IMR-90 (cell line): ENCODE measurements at regions not wholly inside any gene's neighbourhood (a gene's known extent, or its start where the extent isn't known, plus 50 kb on each side); places are given as distances from the start of the nearest gene placed in this dataset.

Experiments used
- ATAC-seq: fragments of 200-7000 bp; cut with Tn5 transposase; 2 replicates; pipeline ENCODE4 v1.9.1; 2020; ENCODE audit warnings: low read depth, mild to moderate bottlenecking, moderate library complexity
- BruUV-seq: library from RNA; stranded (reverse); fragments of 400-500 nt; replicated peaks from 2 replicates; lab custom pipeline; 2021; lab: Mats Ljungman, UMichigan
- CTCF ChIA-PET: fragments of 300-600 bp; formaldehyde crosslinking; extraction: SDS; loops from one replicate; lab custom pipeline; 2021; ENCODE audit warnings: antibody characterized with exemption; lab: Yijun Ruan, JAX
- POLR2A ChIA-PET: fragments of 300-600 bp; sonication (Branson Sonifier 250); formaldehyde crosslinking; loops from one replicate; lab custom pipeline; 2022; ENCODE audit warnings: antibody characterized with exemption; ENCODE audit not compliant: unreplicated experiment; lab: Charles Lee
- DNase-seq: peaks from one replicate; pipeline ENCODE4 v3.0.0; 2013
- H2AFZ ChIP-seq: replicated peaks from 2 replicates; pipeline ENCODE3; 2013; ENCODE audit warnings: low read length, mild to moderate bottlenecking; ENCODE audit not compliant: poor library complexity
- H2AK5ac ChIP-seq: 2 replicates; pipeline ENCODE4 v1.6.1; 2013; ENCODE audit warnings: low read depth, low read length, inconsistent platforms
- H2AK9ac ChIP-seq: replicated peaks from 2 replicates; pipeline ENCODE3; 2013; ENCODE audit warnings: mild to moderate bottlenecking, low read depth, low read length, moderate library complexity; ENCODE audit not compliant: poor library complexity
- H2BK120ac ChIP-seq: 2 replicates; pipeline ENCODE4 v1.6.1; 2013; ENCODE audit warnings: low read depth, low read length, inconsistent platforms
- H2BK15ac ChIP-seq: 3 replicates; pipeline ENCODE4 v1.6.1; 2013; ENCODE audit warnings: low read depth, low read length, inconsistent platforms
- H2BK20ac ChIP-seq: 2 replicates; pipeline ENCODE4 v1.6.1; 2013; ENCODE audit warnings: low read depth, mild to moderate bottlenecking, inconsistent platforms, low read length, moderate library complexity
- H2BK5ac ChIP-seq: 2 replicates; pipeline ENCODE4 v1.6.1; 2013; ENCODE audit warnings: mild to moderate bottlenecking, low read depth, low read length, inconsistent platforms; ENCODE audit not compliant: poor library complexity, severe bottlenecking
- H3K14ac ChIP-seq: replicated peaks from 2 replicates; pipeline ENCODE4 v1.6.1; 2013; ENCODE audit warnings: low read depth, low read length, inconsistent platforms
- H3K18ac ChIP-seq: 2 replicates; pipeline ENCODE4 v1.6.1; 2013; ENCODE audit warnings: low read depth, low read length, control low read depth
- H3K23ac ChIP-seq: 2 replicates; pipeline ENCODE4 v1.6.1; 2013; ENCODE audit warnings: low read depth, low read length, inconsistent platforms
- H3K27ac ChIP-seq: 2 replicates; pipeline ENCODE4 v1.5.1; 2013; ENCODE audit warnings: mild to moderate bottlenecking, control low read depth, low read length; ENCODE audit not compliant: insufficient read depth
- H3K27me3 ChIP-seq: 2 replicates; pipeline ENCODE4 v1.6.1; 2013; ENCODE audit warnings: low read length; ENCODE audit not compliant: control insufficient read depth, insufficient read depth
- H3K36me3 ChIP-seq: 2 replicates; pipeline ENCODE4 v1.6.1; 2013; ENCODE audit warnings: low read length, mixed read lengths; ENCODE audit not compliant: control insufficient read depth, insufficient read depth
- H3K4ac ChIP-seq: 2 replicates; pipeline ENCODE4 v1.6.1; 2013; ENCODE audit warnings: low read depth, low read length, inconsistent platforms
- H3K4me1 ChIP-seq: 2 replicates; pipeline ENCODE4 v1.6.1; 2013; ENCODE audit warnings: low read length, mixed read lengths; ENCODE audit not compliant: control insufficient read depth, insufficient read depth
- H3K4me2 ChIP-seq: 2 replicates; pipeline ENCODE4 v1.6.1; 2013; ENCODE audit warnings: low read depth, mild to moderate bottlenecking, control low read depth, low read length, moderate library complexity
- H3K4me3 ChIP-seq: 2 replicates; pipeline ENCODE4 v1.5.1; 2013; ENCODE audit warnings: low read depth, mild to moderate bottlenecking, control low read depth, low read length, moderate library complexity; ENCODE audit not compliant: insufficient read depth
- H3K56ac ChIP-seq: 2 replicates; pipeline ENCODE4 v1.6.1; 2013; ENCODE audit warnings: low read length, inconsistent platforms; ENCODE audit not compliant: insufficient read depth; ENCODE audit errors: extremely low read depth
- H3K79me1 ChIP-seq, 2 experiments: 2 replicates each; pipeline ENCODE4 v1.6.1; 2013; ENCODE audit warnings: low read length in 2 of 2, inconsistent platforms in 1 of 2, low read depth in 1 of 2
- H3K9ac ChIP-seq: 2 replicates; pipeline ENCODE4 v1.6.1; 2013; ENCODE audit warnings: low read depth, low read length, control low read depth
- H3K9me1 ChIP-seq: 2 replicates; pipeline ENCODE4 v1.6.1; 2013; ENCODE audit warnings: low read length, inconsistent platforms; ENCODE audit not compliant: insufficient read depth
- H3K9me3 ChIP-seq: 2 replicates; pipeline ENCODE4 v1.6.1; 2013; ENCODE audit warnings: low read length; ENCODE audit not compliant: control insufficient read depth, insufficient read depth
- H4K20me1 ChIP-seq: 2 replicates; pipeline ENCODE4 v1.6.1; 2013; ENCODE audit warnings: low read length, inconsistent platforms; ENCODE audit not compliant: insufficient read depth
- H4K5ac ChIP-seq: 2 replicates; pipeline ENCODE4 v1.6.1; 2013; ENCODE audit warnings: mild to moderate bottlenecking, low read depth, low read length, control low read depth
- H4K8ac ChIP-seq, 2 experiments: 2 replicates each; pipeline ENCODE4 v1.6.1; 2013; ENCODE audit warnings: low read depth in 2 of 2, low read length in 2 of 2, control low read depth in 1 of 2, inconsistent platforms in 1 of 2
- H4K91ac ChIP-seq: 2 replicates; pipeline ENCODE4 v1.6.1; 2013; ENCODE audit warnings: low read depth, low read length, inconsistent platforms; ENCODE audit not compliant: insufficient read depth
- BHLHE40 ChIP-seq: fragments of 150-350 bp; IDR thresholded peaks from 2 replicates; pipeline ENCODE4 v1.6.1; 2016; ENCODE audit warnings: mild to moderate bottlenecking, low read depth, low read length
- CEBPB ChIP-seq: IDR thresholded peaks from 2 replicates; pipeline ENCODE4 v1.6.1; 2012; ENCODE audit warnings: low read depth, low read length, improper control_type of control experiment
- CHD1 ChIP-seq: IDR thresholded peaks from 2 replicates; pipeline ENCODE4 v1.6.1; 2012; ENCODE audit warnings: low read depth, low read length, improper control_type of control experiment
- ELK1 ChIP-seq: fragments of 150-350 bp; IDR thresholded peaks from 2 replicates; pipeline ENCODE4 v1.6.1; 2016; ENCODE audit warnings: low read depth, mild to moderate bottlenecking, low read length, moderate library complexity, borderline replicate concordance
- FOS ChIP-seq: fragments of 150-350 bp; IDR thresholded peaks from 2 replicates; pipeline ENCODE4 v1.6.1; 2016; ENCODE audit warnings: low read depth, low read length
- MAFK ChIP-seq: IDR thresholded peaks from 2 replicates; pipeline ENCODE4 v1.6.1; 2012; ENCODE audit warnings: low read depth, low read length, improper control_type of control experiment
- MAZ ChIP-seq: IDR thresholded peaks from 2 replicates; pipeline ENCODE4 v1.6.1; 2012; ENCODE audit warnings: low read depth, mild to moderate bottlenecking, low read length, improper control_type of control experiment, moderate library complexity, borderline replicate concordance
- MXI1 ChIP-seq: IDR thresholded peaks from 2 replicates; pipeline ENCODE4 v1.6.1; 2012; ENCODE audit warnings: low read depth, mild to moderate bottlenecking, low read length, moderate library complexity, borderline replicate concordance
- NFE2L2 ChIP-seq: fragments of 150-350 bp; IDR thresholded peaks from 2 replicates; pipeline ENCODE4 v1.6.1; 2016; ENCODE audit warnings: low read depth, mild to moderate bottlenecking, low read length
- POLR2A ChIP-seq: IDR thresholded peaks from 2 replicates; pipeline ENCODE4 v1.6.1; 2012; ENCODE audit warnings: mild to moderate bottlenecking, low read depth, low read length
- RAD21 ChIP-seq: IDR thresholded peaks from 2 replicates; pipeline ENCODE4 v1.6.1; 2012; ENCODE audit warnings: low read length, improper control_type of control experiment
- RCOR1 ChIP-seq: IDR thresholded peaks from 2 replicates; pipeline ENCODE4 v1.6.1; 2012; ENCODE audit warnings: mild to moderate bottlenecking, low read length, improper control_type of control experiment; ENCODE audit not compliant: insufficient replicate concordance
- RFX5 ChIP-seq: IDR thresholded peaks from 2 replicates; pipeline ENCODE4 v1.8.0; 2012; ENCODE audit warnings: low read depth, mild to moderate bottlenecking, low read length, moderate library complexity
- SMC3 ChIP-seq: fragments of 150-350 bp; IDR thresholded peaks from 2 replicates; pipeline ENCODE4 v1.6.1; 2016; ENCODE audit warnings: low read depth, mild to moderate bottlenecking, antibody characterized with exemption, low read length, moderate library complexity
- USF2 ChIP-seq: fragments of 150-350 bp; IDR thresholded peaks from 2 replicates; pipeline ENCODE4 v1.6.1; 2017; ENCODE audit warnings: mild to moderate bottlenecking, antibody characterized with exemption, low read length, low read depth
- WGBS, 2 experiments: methylation state at CpG; one replicate each; pipeline versions ENCODE4 v1.1.5 to v1.1.7; 2013; ENCODE audit warnings: missing lambda C conversion rate in 2 of 2; ENCODE audit not compliant: insufficient read length in 1 of 2; ENCODE audit errors: extremely low coverage in 2 of 2; 5-methylcytosine and 5-hydroxymethylcytosine counted together
- dilution Hi-C: fragments of 300-500 bp; cut with HindIII; formaldehyde crosslinking; loops from one replicate; pipeline ENCODE4 v1.14.3; 2018; ENCODE audit warnings: low sequenced_read_pairs; ENCODE audit not compliant: unreplicated experiment
- in situ Hi-C: fragments of 300-500 bp; cut with MboI; formaldehyde crosslinking; loops from 3 replicates; pipeline ENCODE4 v1.14.3; 2019; ENCODE audit warnings: low sequenced_read_pairs, inconsistent platforms, mixed read lengths
- intact Hi-C: fragments of 100-400 bp; cut with micrococcal nuclease; formaldehyde crosslinking; loops from 2 replicates; pipeline ENCODE4 v1.10.0; 2022
- TF ChIP-seq, protein P1 (sequence below): conservative IDR thresholded peaks from 2 replicates; pipeline ENCODE4 v1.5.1; 2012; ENCODE audit warnings: mild to moderate bottlenecking, low read depth, low read length, improper control_type of control experiment

DNA sequence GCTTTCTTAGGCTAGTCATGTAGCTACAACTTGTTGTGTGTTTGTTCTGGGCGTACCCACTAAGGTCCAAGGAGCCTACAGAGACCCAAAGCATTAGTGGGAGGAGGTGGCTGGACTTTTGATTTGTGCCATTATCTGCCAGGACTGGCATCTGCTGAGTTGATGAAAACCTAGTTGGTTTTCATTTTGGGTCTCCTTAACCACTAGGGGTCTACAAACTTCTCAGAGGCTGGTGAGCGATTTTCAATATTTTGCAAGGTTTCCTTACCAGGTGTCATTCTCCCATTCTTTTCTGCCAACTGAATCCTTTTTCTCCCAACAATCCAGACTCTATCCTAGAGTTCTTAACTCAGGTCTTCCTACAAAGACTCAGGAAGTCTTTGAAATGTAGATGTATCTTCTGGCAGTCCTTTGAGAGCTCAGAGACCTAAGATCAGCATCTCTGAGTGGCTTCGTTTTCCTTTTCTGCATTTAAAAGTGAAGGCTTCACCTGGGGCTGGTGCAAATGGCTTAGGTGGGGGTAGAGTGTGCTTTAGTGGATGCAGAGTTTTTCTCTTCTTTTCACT is 150.0 kb upstream of the RMST start:
- ChIA-PET POLR2A (no interaction called here), CTCF (no interaction called here)
- dilution Hi-C loops (no loop called here), intact Hi-C loops (no loop called here), in situ Hi-C loops (loop anchor here (25.0 kb wide), 1 partner anchor 1075 kb away; no protein-coding TSS in a partner anchor)
- Histone ChIP-seq H3K27ac (no peak overlapping the region), H3K79me1 (no peaks in the 10 kb centered on the region), H2AK9ac (no peak overlapping the region), H2AFZ (no peak overlapping the region), H3K23ac (no peak overlapping the region), H4K91ac (no peak overlapping the region), H4K5ac (no peak overlapping the region), H3K4me1 (no peaks in the 10 kb centered on the region), H3K9me3 (no peaks in the 10 kb centered on the region), H2BK15ac (no peak overlapping the region), H3K56ac (no peak overlapping the region), H4K8ac (no peak overlapping the region), H3K4me2 (no peak overlapping the region), H2BK120ac (no peak overlapping the region), H3K4ac (no peak overlapping the region), H2BK5ac (no peak overlapping the region), H3K27me3 (no peaks in the 10 kb centered on the region), H3K9me1 (no peaks in the 10 kb centered on the region), H2BK20ac (no peak overlapping the region), H3K4me3 (no peak overlapping the region), H3K18ac (no peak overlapping the region), H3K14ac (no peak overlapping the region), H2AK5ac (no peak overlapping the region), H3K36me3 (no peaks in the 10 kb centered on the region), H3K9ac (no peak overlapping the region), H4K20me1 (no peaks in the 10 kb centered on the region)
- BruUV-seq, result no TSS peak
- no CpG with 5 or more reads among the region's 3 CpGs for WGBS, 2 experiments
- no peak for TF ChIP-seq RAD21
- TF ChIP-seq MAFK, result no peak
- no peak for TF ChIP-seq MAZ
- no peak for TF ChIP-seq FOS
- TF ChIP-seq RFX5, result no peak
- no peak for TF ChIP-seq ELK1
- no peak for TF ChIP-seq BHLHE40
- TF ChIP-seq CHD1, result no peak
- TF ChIP-seq SMC3, result no peak
- TF ChIP-seq POLR2A, result no peak
- no peak for TF ChIP-seq CEBPB
- TF ChIP-seq NFE2L2, result no peak
- no peak for TF ChIP-seq USF2
- no peak for TF ChIP-seq MXI1
- TF ChIP-seq, protein P1, sequence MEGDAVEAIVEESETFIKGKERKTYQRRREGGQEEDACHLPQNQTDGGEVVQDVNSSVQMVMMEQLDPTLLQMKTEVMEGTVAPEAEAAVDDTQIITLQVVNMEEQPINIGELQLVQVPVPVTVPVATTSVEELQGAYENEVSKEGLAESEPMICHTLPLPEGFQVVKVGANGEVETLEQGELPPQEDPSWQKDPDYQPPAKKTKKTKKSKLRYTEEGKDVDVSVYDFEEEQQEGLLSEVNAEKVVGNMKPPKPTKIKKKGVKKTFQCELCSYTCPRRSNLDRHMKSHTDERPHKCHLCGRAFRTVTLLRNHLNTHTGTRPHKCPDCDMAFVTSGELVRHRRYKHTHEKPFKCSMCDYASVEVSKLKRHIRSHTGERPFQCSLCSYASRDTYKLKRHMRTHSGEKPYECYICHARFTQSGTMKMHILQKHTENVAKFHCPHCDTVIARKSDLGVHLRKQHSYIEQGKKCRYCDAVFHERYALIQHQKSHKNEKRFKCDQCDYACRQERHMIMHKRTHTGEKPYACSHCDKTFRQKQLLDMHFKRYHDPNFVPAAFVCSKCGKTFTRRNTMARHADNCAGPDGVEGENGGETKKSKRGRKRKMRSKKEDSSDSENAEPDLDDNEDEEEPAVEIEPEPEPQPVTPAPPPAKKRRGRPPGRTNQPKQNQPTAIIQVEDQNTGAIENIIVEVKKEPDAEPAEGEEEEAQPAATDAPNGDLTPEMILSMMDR, result no peak
- no peak for TF ChIP-seq RCOR1
- no peak for DNase-seq
- no peak for ATAC-seq
